Testis (tissue), 2 donors: ENCODE measurements at regions not wholly inside any gene's neighbourhood (a gene's known extent, or its start where the extent isn't known, plus 50 kb on each side); places are given as distances from the start of the nearest gene placed in this dataset.

ENCODE experiments used
- POLR2A ChIP-seq: fragments of 450-650 bp; IDR thresholded peaks from one replicate; pipeline ENCODE4 v1.6.1; 2017; ENCODE audit warnings: antibody characterized with exemption, mild to moderate bottlenecking, moderate library complexity
- TF ChIP-seq, protein P1 (sequence below), 3 experiments: fragments of 450-650 bp in 2 of 3; fragments of 200-600 bp in 1 of 3; sonication (generic) in 1 of 3; IDR thresholded peaks; one replicate each; pipeline ENCODE4 v1.5.1; 2016 to 2019; ENCODE audit warnings: antibody characterized with exemption in 3 of 3, mild to moderate bottlenecking in 2 of 3, moderate library complexity in 1 of 3

DNA sequence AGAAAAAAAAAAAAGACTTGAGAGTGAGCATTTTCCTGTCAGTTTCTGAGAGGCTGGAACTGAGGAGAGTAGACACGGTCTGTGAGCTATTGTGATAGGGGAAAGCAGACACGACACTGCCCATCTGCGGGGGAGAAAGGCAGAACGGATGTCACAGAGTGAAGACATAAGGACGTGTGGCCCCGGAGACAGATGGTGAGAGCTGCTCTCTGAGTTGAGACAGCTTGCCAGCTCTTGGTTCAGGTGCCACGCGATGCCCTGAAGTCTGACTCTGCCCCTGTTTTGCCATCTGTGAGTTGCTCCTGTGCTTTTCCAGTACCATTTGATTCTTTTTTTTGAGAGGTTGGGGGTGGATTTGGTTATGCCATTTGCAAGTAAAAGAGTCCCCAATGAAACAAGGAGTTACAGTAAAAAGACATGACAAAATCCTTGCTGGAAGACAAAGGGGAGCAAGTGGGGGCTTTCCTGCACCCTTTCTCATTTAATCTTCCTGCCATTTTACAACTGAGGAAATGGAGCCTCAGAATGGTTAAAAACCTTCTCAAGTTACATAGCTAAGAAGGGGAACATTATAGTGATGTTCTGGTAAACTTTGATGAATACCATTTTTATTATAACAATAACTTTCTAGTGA is 128.9 kb upstream of the DNAH14 start:
- no peak for TF ChIP-seq POLR2A
- TF ChIP-seq, protein P1, sequence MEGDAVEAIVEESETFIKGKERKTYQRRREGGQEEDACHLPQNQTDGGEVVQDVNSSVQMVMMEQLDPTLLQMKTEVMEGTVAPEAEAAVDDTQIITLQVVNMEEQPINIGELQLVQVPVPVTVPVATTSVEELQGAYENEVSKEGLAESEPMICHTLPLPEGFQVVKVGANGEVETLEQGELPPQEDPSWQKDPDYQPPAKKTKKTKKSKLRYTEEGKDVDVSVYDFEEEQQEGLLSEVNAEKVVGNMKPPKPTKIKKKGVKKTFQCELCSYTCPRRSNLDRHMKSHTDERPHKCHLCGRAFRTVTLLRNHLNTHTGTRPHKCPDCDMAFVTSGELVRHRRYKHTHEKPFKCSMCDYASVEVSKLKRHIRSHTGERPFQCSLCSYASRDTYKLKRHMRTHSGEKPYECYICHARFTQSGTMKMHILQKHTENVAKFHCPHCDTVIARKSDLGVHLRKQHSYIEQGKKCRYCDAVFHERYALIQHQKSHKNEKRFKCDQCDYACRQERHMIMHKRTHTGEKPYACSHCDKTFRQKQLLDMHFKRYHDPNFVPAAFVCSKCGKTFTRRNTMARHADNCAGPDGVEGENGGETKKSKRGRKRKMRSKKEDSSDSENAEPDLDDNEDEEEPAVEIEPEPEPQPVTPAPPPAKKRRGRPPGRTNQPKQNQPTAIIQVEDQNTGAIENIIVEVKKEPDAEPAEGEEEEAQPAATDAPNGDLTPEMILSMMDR (IDR thresholded peaks at IDR 0.05), result no peak
